K562 (cell line): ENCODE measurements at regions not wholly inside any gene's neighbourhood (a gene's known extent, or its start where the extent isn't known, plus 50 kb on each side); places are given as distances from the start of the nearest gene placed in this dataset.

ENCODE experiments used
- ATAC-seq: fragments of 200-7000 bp; cut with Tn5 transposase; 3 replicates; pipeline ENCODE4 v1.9.1; 2020; ENCODE audit warnings: moderate library complexity
- BruUV-seq: library from RNA; stranded (reverse); fragments of 400-500 nt; replicated peaks from 2 replicates; lab custom pipeline; 2021; lab: Mats Ljungman, UMichigan
- CTCF ChIA-PET: fragments of 300-600 bp; formaldehyde crosslinking; extraction: SDS; loops from one replicate; lab custom pipeline; 2021; ENCODE audit warnings: low intra/inter-chr PET ratio; lab: Yijun Ruan, JAX
- POLR2A ChIA-PET: fragments of 300-600, 350-650 bp; sonication (Branson Sonifier 250); formaldehyde crosslinking; extraction: SDS; loops from one replicate; lab custom pipeline; 2021; ENCODE audit warnings: antibody characterized with exemption, inconsistent platforms; lab: Yijun Ruan, JAX
- DNase-seq, 4 experiments: peaks; one replicate each; pipeline versions ENCODE4 v3.0.0 to v3.0.0-alpha.2; 2011 to 2018; ENCODE audit warnings: low spot score in 3 of 4, mixed read lengths in 3 of 4; ENCODE audit errors: extremely low read depth in 1 of 4
- FAIRE-seq: peaks from 2 replicates; lab custom pipeline; 2011; peaks lifted over from hg19 to GRCh38; lab: Jason Lieb, UNC
- H2AFZ ChIP-seq: 2 replicates; pipeline ENCODE4 v1.6.0; 2011; ENCODE audit warnings: low read depth, low read length, control low read depth, inconsistent platforms
- H3K27ac ChIP-seq: fragments of 200-600 bp; 3 replicates; pipeline ENCODE4 v1.8.0; 2011; ENCODE audit warnings: low read depth, mild to moderate bottlenecking, control low read depth, inconsistent platforms, low read length, moderate library complexity, mixed read lengths; ENCODE audit errors: extremely low read depth
- H3K27me3 ChIP-seq, 2 experiments: fragments of 300-600 bp in 1 of 2; 2 replicates in 1 of 2; 3 replicates in 1 of 2; pipeline versions ENCODE4 v1.6.0 to v1.8.0; 2011; ENCODE audit warnings: inconsistent platforms in 2 of 2, low read length in 2 of 2, mild to moderate bottlenecking in 1 of 2, mixed read lengths in 1 of 2, moderate library complexity in 1 of 2; ENCODE audit not compliant: control insufficient read depth in 2 of 2, insufficient read depth in 2 of 2
- H3K36me3 ChIP-seq: fragments of 300-600 bp; 3 replicates; pipeline ENCODE4 v1.8.0; 2011; ENCODE audit warnings: mild to moderate bottlenecking, low read length, inconsistent platforms; ENCODE audit not compliant: control insufficient read depth, insufficient read depth
- H3K4me1 ChIP-seq, 2 experiments: fragments of 200-600 bp in 1 of 2; replicated peaks in 1 of 2; 2 replicates in 1 of 2; 3 replicates in 1 of 2; pipeline versions ENCODE4 v1.5.1 to v1.8.0; 2011; ENCODE audit warnings: inconsistent platforms in 2 of 2, low read length in 2 of 2, mild to moderate bottlenecking in 1 of 2, mixed read lengths in 1 of 2, moderate library complexity in 1 of 2; ENCODE audit not compliant: control insufficient read depth in 2 of 2, insufficient read depth in 2 of 2
- H3K4me2 ChIP-seq: 2 replicates; pipeline ENCODE4 v1.6.1; 2011; ENCODE audit warnings: low read length, control low read depth, inconsistent platforms, mixed read lengths; ENCODE audit not compliant: insufficient read depth
- H3K4me3 ChIP-seq: fragments of 200-600 bp; sonication (generic), shearing (Covaris generic); 2 replicates; pipeline ENCODE4 v1.5.1; 2016; ENCODE audit warnings: control low read depth, inconsistent platforms
- H3K79me2 ChIP-seq: fragments of 200-600 bp; 3 replicates; pipeline ENCODE4 v1.8.0; 2011; ENCODE audit warnings: low read length, inconsistent platforms; ENCODE audit not compliant: control insufficient read depth, insufficient read depth
- H3K9ac ChIP-seq, 2 experiments: 2 replicates each; pipeline versions ENCODE4 v1.6.0 to v1.6.1; 2011; ENCODE audit warnings: low read depth in 2 of 2, low read length in 2 of 2, control low read depth in 1 of 2, inconsistent platforms in 1 of 2, mild to moderate bottlenecking in 1 of 2, mixed read lengths in 1 of 2; ENCODE audit not compliant: insufficient read depth in 1 of 2
- H3K9me1 ChIP-seq: one replicate; pipeline ENCODE4 v1.6.0; 2011; ENCODE audit warnings: inconsistent platforms, mild to moderate bottlenecking, low read length, moderate library complexity; ENCODE audit not compliant: control insufficient read depth, insufficient read depth
- H3K9me3 ChIP-seq: replicated peaks from 2 replicates; pipeline ENCODE4 v1.5.1; 2011; ENCODE audit warnings: low read depth, low read length, inconsistent platforms; ENCODE audit not compliant: control insufficient read depth, insufficient read depth
- H4K20me1 ChIP-seq: replicated peaks from 2 replicates; pipeline ENCODE4 v1.6.1; 2011; ENCODE audit warnings: low read length, inconsistent platforms, mixed read lengths; ENCODE audit not compliant: control insufficient read depth, insufficient read depth
- CBX1 ChIP-seq: sonication (generic); IDR thresholded peaks from 2 replicates; pipeline ENCODE4 v1.6.1; 2016; ENCODE audit warnings: antibody characterized with exemption, low read depth, mild to moderate bottlenecking
- CCAR2 ChIP-seq: fragments of 200-400 bp; formaldehyde crosslinking; IDR thresholded peaks from 2 replicates; pipeline ENCODE4 v1.6.1; 2017; ENCODE audit warnings: mild to moderate bottlenecking, low read depth, low read length
- CHD2 ChIP-seq: IDR thresholded peaks from 2 replicates; pipeline ENCODE4 v1.6.1; 2011; ENCODE audit warnings: low read depth, low read length
- COPS2 ChIP-seq: fragments of 450-650 bp; conservative IDR thresholded peaks from 2 replicates; pipeline ENCODE4 v1.6.1; 2016; ENCODE audit warnings: mild to moderate bottlenecking, moderate library complexity
- ELF4 ChIP-seq: fragments of 450-650 bp; formaldehyde crosslinking; IDR thresholded peaks from 2 replicates; pipeline ENCODE4 v1.4.0; 2022; ENCODE audit warnings: missing genetic modification characterization
- ERF ChIP-seq: fragments of 450-650 bp; formaldehyde crosslinking; IDR thresholded peaks from 2 replicates; pipeline ENCODE4 v1.4.0; 2020; ENCODE audit warnings: mild to moderate bottlenecking, mixed read lengths
- FOXM1 ChIP-seq, 2 experiments: fragments of 450-650 bp in 1 of 2; sonication (generic) in 1 of 2; formaldehyde crosslinking in 1 of 2; IDR thresholded peaks; 2 replicates each; pipeline versions ENCODE4 v1.6.1 to v1.9.0; 2017 to 2022; ENCODE audit warnings: low read depth in 2 of 2, mild to moderate bottlenecking in 2 of 2, missing genetic modification reagents in 1 of 2, moderate library complexity in 1 of 2
- IRF9 ChIP-seq: fragments of 450-650 bp; IDR thresholded peaks from 2 replicates; pipeline ENCODE4 v1.6.1; 2016; ENCODE audit warnings: missing biosample characterization, missing genetic modification characterization
- JUNB ChIP-seq: fragments of 450-650 bp; formaldehyde crosslinking; conservative IDR thresholded peaks from 2 replicates; pipeline ENCODE4 v1.4.0; 2020; ENCODE audit warnings: mild to moderate bottlenecking
- NFYB ChIP-seq: IDR thresholded peaks from 2 replicates; pipeline ENCODE4 v1.6.1; 2011; ENCODE audit warnings: mild to moderate bottlenecking, moderate library complexity; ENCODE audit not compliant: insufficient read length; ENCODE audit errors: extremely low read depth
- SRSF9 ChIP-seq: fragments of 200-400 bp; formaldehyde crosslinking; IDR thresholded peaks from 2 replicates; pipeline ENCODE4 v1.6.1; 2017; ENCODE audit warnings: low read depth, low read length, borderline replicate concordance
- TOE1 ChIP-seq, 2 experiments: fragments of 450-650 bp in 1 of 2; sonication (generic) in 1 of 2; formaldehyde crosslinking in 1 of 2; IDR thresholded peaks; 2 replicates each; pipeline versions ENCODE4 v1.7.1 to v1.8.0; 2016 to 2022; ENCODE audit warnings: borderline replicate concordance in 2 of 2, mild to moderate bottlenecking in 2 of 2, antibody characterized with exemption in 1 of 2, inconsistent platforms in 1 of 2, low read depth in 1 of 2, missing genetic modification reagents in 1 of 2, moderate library complexity in 1 of 2
- ZNF134 ChIP-seq: fragments of 250-450 bp; sonication (Bioruptor Pico); conservative IDR thresholded peaks from 2 replicates; pipeline ENCODE4 v1.4.0; 2020
- WGBS: fragments of 100-300 bp; shearing (Covaris generic); methylation state at CpG from one replicate; pipeline ENCODE4 v1.1.6; 2016; ENCODE audit warnings: low coverage, mixed read lengths; ENCODE audit not compliant: insufficient coverage; ENCODE audit errors: missing lambda C conversion rate; 5-methylcytosine and 5-hydroxymethylcytosine counted together
- in situ Hi-C: fragments of 300-500 bp; cut with MboI; formaldehyde crosslinking; loops from 4 replicates; pipeline ENCODE4 v1.15.0; 2018; ENCODE audit warnings: inconsistent platforms, mixed read lengths
- intact Hi-C: fragments of 100-400 bp; cut with micrococcal nuclease; formaldehyde crosslinking; loops from 2 replicates; pipeline ENCODE4 v1.14.2; 2022

- no peaks in the 10 kb centered on the region for H3K9me3 ChIP-seq
- H4K20me1 ChIP-seq, result no peaks in the 10 kb centered on the region
- H3K4me2 ChIP-seq, result no peak overlapping the region
- no peaks in the 10 kb centered on the region for H3K27me3 ChIP-seq
- H2AFZ ChIP-seq, result no peak overlapping the region
- no peaks in the 10 kb centered on the region for H3K9me1 ChIP-seq
- in situ Hi-C loops, result no loop called here
- no peak overlapping the region for H3K27ac ChIP-seq
- no peak for FAIRE-seq
- TF ChIP-seq ELF4 (CRISPR knock-in tag), result no peak
- TF ChIP-seq JUNB (CRISPR knock-in tag), result no peak
- no peak overlapping the region for H3K9ac ChIP-seq
- ChIA-PET CTCF (no interaction called here), POLR2A (no interaction called here)
- no peaks in the 10 kb centered on the region for H3K36me3 ChIP-seq
- no peaks in the 10 kb centered on the region for H3K4me1 ChIP-seq
- no peak for DNase-seq
- intact Hi-C loops, result no loop called here
- BruUV-seq, result no TSS peak
- H3K79me2 ChIP-seq, result no peaks in the 10 kb centered on the region
- H3K4me3 ChIP-seq, result no peak overlapping the region
- ATAC-seq, result no peak
Observed at GRCh38 chr2:204191574-204191973, 255.0 kb downstream of the ICOS start.

GRCh38 chr2:204195498-204195897 is 258.9 kb downstream of the ICOS start:
- Histone ChIP-seq H4K20me1 (no peaks in the 10 kb centered on the region), H3K9me3 (no peaks in the 10 kb centered on the region), H3K27ac (no peak overlapping the region), H3K9ac (no peak overlapping the region), H3K4me2 (no peak overlapping the region), H3K79me2 (no peaks in the 10 kb centered on the region), H2AFZ (no peak overlapping the region), H3K4me3 (no peak overlapping the region), H3K9me1 (no peaks in the 10 kb centered on the region), H3K36me3 (no peaks in the 10 kb centered on the region), H3K4me1 (no peaks in the 10 kb centered on the region), H3K27me3 (no peaks in the 10 kb centered on the region)
- CTCF ChIA-PET, result no interaction called here
- ATAC-seq (no peak), DNase-seq (no peak), FAIRE-seq (no peak)
- BruUV-seq, result no TSS peak
- POLR2A ChIA-PET, result no interaction called here
- in situ Hi-C loops (no loop called here), intact Hi-C loops (no loop called here)
- WGBS, result 0% methylated on average over 4 of the region's 4 CpGs
- no peak for TF ChIP-seq CBX1
- no peak for TF ChIP-seq SRSF9
- no peak for TF ChIP-seq CCAR2
- TF ChIP-seq COPS2, result no peak
- TF ChIP-seq CHD2, result no peak
- no peak for TF ChIP-seq ERF (CRISPR knock-in tag)
- TF ChIP-seq FOXM1 (IDR thresholded peaks at IDR 0.05; ENCODE audit: low read depth), result no peak
- TF ChIP-seq FOXM1 (CRISPR knock-in tag; IDR thresholded peaks at IDR 0.05; ENCODE audit: low read depth), result no peak
- TF ChIP-seq NFYB, result no peak
- TF ChIP-seq ZNF134 (CRISPR knock-in tag), result no peak
- no peak for TF ChIP-seq IRF9 (tag)
- no peak for TF ChIP-seq TOE1 (IDR thresholded peaks at IDR 0.05; ENCODE audit: borderline replicate concordance)
- TF ChIP-seq TOE1 (CRISPR knock-in tag; IDR thresholded peaks at IDR 0.05; ENCODE audit: borderline replicate concordance, low read depth), result no peak
